Vagina (tissue), 2 donors: ENCODE measurements at regions not wholly inside any gene's neighbourhood (a gene's known extent, or its start where the extent isn't known, plus 50 kb on each side); places are given as distances from the start of the nearest gene placed in this dataset.

Experiments
- CTCF ChIP-seq, 3 experiments: fragments of 450-650 bp in 2 of 3; fragments of 200-600 bp in 1 of 3; sonication (generic) in 1 of 3; IDR thresholded peaks; one replicate each; pipeline ENCODE4 v1.5.1; 2017 to 2019; ENCODE audit warnings: antibody characterized with exemption in 3 of 3, mild to moderate bottlenecking in 2 of 3, moderate library complexity in 2 of 3
- POLR2A ChIP-seq, 2 donors: fragments of 450-650 bp; IDR thresholded peaks; one replicate each; pipeline ENCODE4 v1.6.1; 2017; ENCODE audit warnings: antibody characterized with exemption in 2 of 2, mild to moderate bottlenecking in 2 of 2, moderate library complexity in 2 of 2
- POLR2AphosphoS5 ChIP-seq, 2 donors: sonication (generic); formaldehyde crosslinking; IDR thresholded peaks; one replicate each; pipeline ENCODE4 v1.9.0; 2017; ENCODE audit warnings: antibody characterized with exemption in 2 of 2, mild to moderate bottlenecking in 2 of 2, low read depth in 1 of 2; ENCODE audit not compliant: insufficient read depth in 1 of 2

GRCh38 chr11:129266536-129266935, 74.4 kb upstream of the ARHGAP32 start:
- TF ChIP-seq CTCF (IDR thresholded peaks at IDR 0.05) = no peak
- no peak for TF ChIP-seq POLR2AphosphoS5 (IDR thresholded peaks at IDR 0.05; ENCODE audit: insufficient read depth in 1 of 2, low read depth in 1 of 2)
- TF ChIP-seq POLR2A (IDR thresholded peaks at IDR 0.05) = no peak
